NT2/D1 (cell line): ENCODE measurements at regions not wholly inside any gene's neighbourhood (a gene's known extent, or its start where the extent isn't known, plus 50 kb on each side); places are given as distances from the start of the nearest gene placed in this dataset.

Source experiments
- SUZ12 ChIP-seq: IDR thresholded peaks from 2 replicates; pipeline ENCODE4 v1.6.1; 2011; ENCODE audit not compliant: insufficient read length, insufficient read depth; ENCODE audit errors: extremely low read depth
- YY1 ChIP-seq: IDR thresholded peaks from 2 replicates; pipeline ENCODE4 v1.6.1; 2011; ENCODE audit not compliant: insufficient read length, insufficient read depth
- ZNF274 ChIP-seq: IDR thresholded peaks from 2 replicates; pipeline ENCODE4 v1.6.1; 2011; ENCODE audit warnings: mild to moderate bottlenecking, low read depth, low read length

GRCh38 chr2:191499050-191499449, 178.9 kb upstream of the NABP1 start:
- no peak for TF ChIP-seq ZNF274
- no peak for TF ChIP-seq YY1
- no peak for TF ChIP-seq SUZ12
